ENCODE measurements at regions not wholly inside any gene's neighbourhood (a gene's known extent, or its start where the extent isn't known, plus 50 kb on each side); places are given as distances from the start of the nearest gene placed in this dataset.

GRCh38 chr9:13534006-13534405, 254.5 kb upstream of the MPDZ start:
- Histone ChIP-seq H3K4me3 (no peak overlapping the region), H3K36me3 (ENCODE audit: insufficient read depth, low read length) (no peaks in the 10 kb centered on the region), H3K9ac (ENCODE audit: insufficient read length) (no peak overlapping the region), H3K27ac (no peak overlapping the region), H3K9me3 (ENCODE audit: low read depth, low read length) (no peaks in the 10 kb centered on the region)
- no peak for TF ChIP-seq POLR2AphosphoS5 (IDR thresholded peaks at IDR 0.05; ENCODE audit: borderline replicate concordance, low read depth, low read length)
- no peak for TF ChIP-seq EZH2 (IDR thresholded peaks at IDR 0.05)
- TF ChIP-seq FOXP2 (optimal IDR thresholded peaks at IDR 0.05; ENCODE audit: control extremely low read depth, extremely low read length, insufficient read depth), result no peak
- no peak for DNase-seq (ENCODE audit: low read depth, low spot score)

- DNase-seq (ENCODE audit: low read depth, low spot score), result no peak
- TF ChIP-seq EZH2 (IDR thresholded peaks at IDR 0.05) (no peak), POLR2AphosphoS5 (IDR thresholded peaks at IDR 0.05; ENCODE audit: borderline replicate concordance, low read depth, low read length) (no peak), FOXP2 (optimal IDR thresholded peaks at IDR 0.05; ENCODE audit: control extremely low read depth, extremely low read length, insufficient read depth) (no peak)
- Histone ChIP-seq H3K27ac (no peak overlapping the region), H3K4me3 (no peak overlapping the region), H3K9me3 (ENCODE audit: low read depth, low read length) (no peaks in the 10 kb centered on the region), H3K9ac (ENCODE audit: insufficient read length) (no peak overlapping the region), H3K36me3 (ENCODE audit: insufficient read depth, low read length) (no peaks in the 10 kb centered on the region)
These were observed 252.9 kb upstream of the MPDZ start for GRCh38 chr9:13532407-13532806.

- no peak overlapping the region for H3K9ac ChIP-seq (ENCODE audit: insufficient read length)
- TF ChIP-seq FOXP2 (optimal IDR thresholded peaks at IDR 0.05; ENCODE audit: control extremely low read depth, extremely low read length, insufficient read depth) (no peak), EZH2 (IDR thresholded peaks at IDR 0.05) (no peak), POLR2AphosphoS5 (IDR thresholded peaks at IDR 0.05; ENCODE audit: borderline replicate concordance, low read depth, low read length) (no peak)
- no peak overlapping the region for H3K27ac ChIP-seq
- no peaks in the 10 kb centered on the region for H3K36me3 ChIP-seq (ENCODE audit: insufficient read depth, low read length)
- no peak overlapping the region for H3K4me3 ChIP-seq
- DNase-seq (ENCODE audit: low read depth, low spot score), result peak; percentile 37
- no peaks in the 10 kb centered on the region for H3K9me3 ChIP-seq (ENCODE audit: low read depth, low read length)
These were observed 250.0 kb upstream of the MPDZ start for GRCh38 chr9:13529321-13530104.

- no peaks in the 10 kb centered on the region for H3K36me3 ChIP-seq (ENCODE audit: insufficient read depth, low read length)
- H3K27ac ChIP-seq, result no peak overlapping the region
- no peak overlapping the region for H3K9ac ChIP-seq (ENCODE audit: insufficient read length)
- DNase-seq (ENCODE audit: low read depth, low spot score), result no peak
- TF ChIP-seq FOXP2 (optimal IDR thresholded peaks at IDR 0.05; ENCODE audit: control extremely low read depth, extremely low read length, insufficient read depth), result no peak
- TF ChIP-seq POLR2AphosphoS5 (IDR thresholded peaks at IDR 0.05; ENCODE audit: borderline replicate concordance, low read depth, low read length), result no peak
- no peak for TF ChIP-seq EZH2 (IDR thresholded peaks at IDR 0.05)
- no peak overlapping the region for H3K4me3 ChIP-seq
- no peaks in the 10 kb centered on the region for H3K9me3 ChIP-seq (ENCODE audit: low read depth, low read length)
These were observed 244.8 kb upstream of the MPDZ start for GRCh38 chr9:13524245-13524644.

GRCh38 chr9:13520069-13520468, 240.6 kb upstream of the MPDZ start:
- no peak for DNase-seq (ENCODE audit: low read depth, low spot score)
- no peak overlapping the region for H3K27ac ChIP-seq

GRCh38 chr9:13513716-13514444, 234.4 kb upstream of the MPDZ start:
- Histone ChIP-seq H3K9me3 (ENCODE audit: low read depth, low read length) (no peaks in the 10 kb centered on the region), H3K9ac (ENCODE audit: insufficient read length) (peak overlapping the region; percentile 77), H3K36me3 (ENCODE audit: insufficient read depth, low read length) (no peaks in the 10 kb centered on the region), H3K27ac (peak overlapping the region; percentile 96), H3K4me3 (peak overlapping the region; percentile 70)
- TF ChIP-seq FOXP2 (optimal IDR thresholded peaks at IDR 0.05; ENCODE audit: control extremely low read depth, extremely low read length, insufficient read depth), result peak; percentile 85
- TF ChIP-seq POLR2AphosphoS5 (IDR thresholded peaks at IDR 0.05; ENCODE audit: borderline replicate concordance, low read depth, low read length), result no peak; the same call in 1 of the 2 replicates
- DNase-seq (ENCODE audit: low read depth, low spot score), result peak; percentile 73

More at GRCh38 chr9:13520069-13520468, 240.6 kb upstream of the MPDZ start:
- H3K36me3 ChIP-seq (ENCODE audit: insufficient read depth, low read length), result no peaks in the 10 kb centered on the region
- H3K9ac ChIP-seq (ENCODE audit: insufficient read length), result no peak overlapping the region
- TF ChIP-seq EZH2 (IDR thresholded peaks at IDR 0.05), result no peak
- no peak for TF ChIP-seq FOXP2 (optimal IDR thresholded peaks at IDR 0.05; ENCODE audit: control extremely low read depth, extremely low read length, insufficient read depth)
- no peak for TF ChIP-seq POLR2AphosphoS5 (IDR thresholded peaks at IDR 0.05; ENCODE audit: borderline replicate concordance, low read depth, low read length)
- no peaks in the 10 kb centered on the region for H3K9me3 ChIP-seq (ENCODE audit: low read depth, low read length)
- no peak overlapping the region for H3K4me3 ChIP-seq

- Histone ChIP-seq H3K27ac (peak overlapping the region; percentile 96), H3K9ac (ENCODE audit: insufficient read length) (peak overlapping the region; percentile 77), H3K4me3 (peak overlapping the region; percentile 70), H3K36me3 (ENCODE audit: insufficient read depth, low read length) (no peaks in the 10 kb centered on the region), H3K9me3 (ENCODE audit: low read depth, low read length) (no peaks in the 10 kb centered on the region)
- DNase-seq (ENCODE audit: low read depth, low spot score), result peak; percentile 16
- no peak for TF ChIP-seq EZH2 (IDR thresholded peaks at IDR 0.05)
- no peak for TF ChIP-seq FOXP2 (optimal IDR thresholded peaks at IDR 0.05; ENCODE audit: control extremely low read depth, extremely low read length, insufficient read depth)
- TF ChIP-seq POLR2AphosphoS5 (IDR thresholded peaks at IDR 0.05; ENCODE audit: borderline replicate concordance, low read depth, low read length), result no peak
These were observed 233.8 kb upstream of the MPDZ start for GRCh38 chr9:13513286-13513685.

GRCh38 chr9:13508681-13509080, 229.2 kb upstream of the MPDZ start:
- H3K9me3 ChIP-seq (ENCODE audit: low read depth, low read length), result no peaks in the 10 kb centered on the region
- no peak for DNase-seq (ENCODE audit: low read depth, low spot score)
- no peaks in the 10 kb centered on the region for H3K36me3 ChIP-seq (ENCODE audit: insufficient read depth, low read length)
- H3K9ac ChIP-seq (ENCODE audit: insufficient read length), result no peak overlapping the region
- no peak for TF ChIP-seq EZH2 (IDR thresholded peaks at IDR 0.05)
- TF ChIP-seq FOXP2 (optimal IDR thresholded peaks at IDR 0.05; ENCODE audit: control extremely low read depth, extremely low read length, insufficient read depth), result no peak
- no peak for TF ChIP-seq POLR2AphosphoS5 (IDR thresholded peaks at IDR 0.05; ENCODE audit: borderline replicate concordance, low read depth, low read length)
- no peak overlapping the region for H3K4me3 ChIP-seq
- no peak overlapping the region for H3K27ac ChIP-seq

Data from SK-N-MC (cell line).